RWPE1 (cell line): ENCODE measurements at regions not wholly inside any gene's neighbourhood (a gene's known extent, or its start where the extent isn't known, plus 50 kb on each side); places are given as distances from the start of the nearest gene placed in this dataset.
"Not testable (repeated sequence)": the region's sequence is repeated elsewhere in the genome, so short reads cannot be mapped to it uniquely, and the experiment has no call there.

Source experiments
- CTCF ChIA-PET: fragments of 350-600 bp; sonication (Branson Sonifier 250); formaldehyde crosslinking; extraction: SDS; loops from one replicate; lab custom pipeline; 2021; lab: Yijun Ruan, JAX
- POLR2A ChIA-PET: fragments of 400-600 bp; formaldehyde crosslinking; extraction: SDS; loops from one replicate; lab custom pipeline; 2020; ENCODE audit warnings: antibody characterized with exemption; ENCODE audit not compliant: low non-redundant PET; lab: Yijun Ruan, JAX
- DNase-seq: peaks from one replicate; pipeline ENCODE4 v3.0.0; 2012; ENCODE audit warnings: low spot score
- H3K27ac ChIP-seq: fragments of 450-650 bp; 2 replicates; pipeline ENCODE4 v1.5.1; 2017
- TF ChIP-seq, protein P1 (sequence below): fragments of 450-650 bp; conservative IDR thresholded peaks from 2 replicates; pipeline ENCODE4 v1.5.1; 2017; ENCODE audit warnings: low read depth, mild to moderate bottlenecking

GRCh38 chr21:35470522-35470921, 421.4 kb upstream of the RUNX1 start:
- TF ChIP-seq, protein P1, sequence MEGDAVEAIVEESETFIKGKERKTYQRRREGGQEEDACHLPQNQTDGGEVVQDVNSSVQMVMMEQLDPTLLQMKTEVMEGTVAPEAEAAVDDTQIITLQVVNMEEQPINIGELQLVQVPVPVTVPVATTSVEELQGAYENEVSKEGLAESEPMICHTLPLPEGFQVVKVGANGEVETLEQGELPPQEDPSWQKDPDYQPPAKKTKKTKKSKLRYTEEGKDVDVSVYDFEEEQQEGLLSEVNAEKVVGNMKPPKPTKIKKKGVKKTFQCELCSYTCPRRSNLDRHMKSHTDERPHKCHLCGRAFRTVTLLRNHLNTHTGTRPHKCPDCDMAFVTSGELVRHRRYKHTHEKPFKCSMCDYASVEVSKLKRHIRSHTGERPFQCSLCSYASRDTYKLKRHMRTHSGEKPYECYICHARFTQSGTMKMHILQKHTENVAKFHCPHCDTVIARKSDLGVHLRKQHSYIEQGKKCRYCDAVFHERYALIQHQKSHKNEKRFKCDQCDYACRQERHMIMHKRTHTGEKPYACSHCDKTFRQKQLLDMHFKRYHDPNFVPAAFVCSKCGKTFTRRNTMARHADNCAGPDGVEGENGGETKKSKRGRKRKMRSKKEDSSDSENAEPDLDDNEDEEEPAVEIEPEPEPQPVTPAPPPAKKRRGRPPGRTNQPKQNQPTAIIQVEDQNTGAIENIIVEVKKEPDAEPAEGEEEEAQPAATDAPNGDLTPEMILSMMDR, result no peak
- no peak overlapping the region for H3K27ac ChIP-seq
- CTCF ChIA-PET, result no interaction called here
- DNase-seq, result no peak
- POLR2A ChIA-PET, result no interaction called here

DNA sequence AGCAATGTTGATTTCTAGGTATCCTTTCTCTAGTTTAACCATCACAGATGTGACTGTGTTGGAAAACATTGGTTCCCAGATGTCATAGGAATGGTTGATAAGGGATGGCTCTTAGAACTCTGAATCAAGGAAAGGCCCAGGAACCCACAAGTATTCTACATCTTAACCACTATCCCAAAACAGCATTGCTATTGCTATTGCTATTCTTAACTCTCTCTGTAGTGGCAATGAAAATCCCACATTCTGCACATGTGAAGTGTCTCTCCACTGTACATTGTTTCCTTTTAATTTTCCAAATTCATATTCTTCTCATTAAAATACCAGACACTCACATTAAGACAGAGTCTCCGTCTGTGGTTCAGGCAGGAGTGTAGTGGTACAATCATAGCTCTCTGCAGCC, 420.4 kb upstream of the RUNX1 start:
- TF ChIP-seq, protein P1, result no peak
- ChIA-PET CTCF (no interaction called here), POLR2A (no interaction called here)
- DNase-seq, result no peak
- H3K27ac ChIP-seq, result no peak overlapping the region

GRCh38 chr21:35468991-35469390, 419.9 kb upstream of the RUNX1 start:
- ChIA-PET CTCF (no interaction called here), POLR2A (no interaction called here)
- DNase-seq, result no peak
- no peak overlapping the region for H3K27ac ChIP-seq
- TF ChIP-seq, protein P1, result no peak

GRCh38 chr21:35467566-35467965, 418.5 kb upstream of the RUNX1 start:
- POLR2A ChIA-PET, result no interaction called here
- TF ChIP-seq, protein P1, result no peak

DNA sequence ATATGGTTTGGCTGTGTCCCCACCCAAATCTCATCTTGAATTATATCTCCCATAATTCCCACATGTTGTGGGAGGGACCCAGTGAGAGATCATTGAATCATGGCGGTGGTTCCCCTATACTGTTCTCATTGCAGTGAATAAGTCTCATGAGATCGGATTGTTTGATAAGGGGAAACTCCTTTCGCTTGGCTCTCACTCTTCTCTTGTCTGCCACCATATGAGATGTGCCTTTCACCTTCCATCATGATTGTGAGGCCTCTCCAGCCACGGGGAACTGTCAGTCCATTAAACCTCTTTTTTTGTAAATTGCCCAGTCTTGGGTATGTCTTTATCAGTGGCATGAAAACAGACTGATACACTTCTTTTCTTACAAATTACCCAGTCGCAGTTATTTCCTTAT, 417.6 kb upstream of the RUNX1 start:
- POLR2A ChIA-PET, H3K27ac ChIP-seq, CTCF ChIA-PET, DNase-seq: not testable (repeated sequence)

More at GRCh38 chr21:35467566-35467965, 418.5 kb upstream of the RUNX1 start:
- H3K27ac ChIP-seq, result no peak overlapping the region
- CTCF ChIA-PET, result no interaction called here
- DNase-seq, result no peak

DNA sequence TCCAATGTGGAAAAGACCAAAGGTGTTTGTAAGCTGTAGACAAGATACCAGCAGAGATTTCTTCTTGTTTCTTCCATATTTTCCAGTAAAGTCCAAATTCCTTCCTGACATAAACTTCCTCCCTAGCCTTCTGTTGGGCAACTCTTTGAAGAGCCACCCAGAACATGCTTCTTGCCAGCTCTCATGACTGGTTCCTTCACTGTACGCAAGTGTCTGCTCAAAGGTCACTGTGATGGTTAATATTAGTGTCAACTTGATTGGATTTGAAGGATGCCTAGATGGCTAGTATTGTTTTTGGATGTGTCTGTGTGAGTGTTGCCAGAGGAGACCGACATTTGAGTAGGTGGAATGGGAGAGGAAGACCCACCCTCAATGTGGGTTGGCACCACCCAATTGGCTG, 416.6 kb upstream of the RUNX1 start:
- ChIA-PET POLR2A (no interaction called here), CTCF (no interaction called here)
- no peak for DNase-seq
- H3K27ac ChIP-seq, result no peak overlapping the region
- TF ChIP-seq, protein P1, result no peak

- H3K27ac ChIP-seq, result no peak overlapping the region
- ChIA-PET POLR2A (no interaction called here), CTCF (no interaction called here)
- DNase-seq, result no peak
- TF ChIP-seq, protein P1, result no peak
These were observed 412.6 kb upstream of the RUNX1 start for GRCh38 chr21:35461700-35462099.
